GM21390 (cell line): ENCODE measurements at regions not wholly inside any gene's neighbourhood (a gene's known extent, or its start where the extent isn't known, plus 50 kb on each side); places are given as distances from the start of the nearest gene placed in this dataset.

Source experiments
- ATAC-seq: cut with Tn5 transposase; IDR thresholded peaks from one replicate; pipeline ENCODE4 v1.9.1; 2021; ENCODE audit not compliant: unreplicated experiment

- no peak for ATAC-seq
These were observed 147.0 kb upstream of the CDH5 start for GRCh38 chr16:66219491-66219890.

DNA sequence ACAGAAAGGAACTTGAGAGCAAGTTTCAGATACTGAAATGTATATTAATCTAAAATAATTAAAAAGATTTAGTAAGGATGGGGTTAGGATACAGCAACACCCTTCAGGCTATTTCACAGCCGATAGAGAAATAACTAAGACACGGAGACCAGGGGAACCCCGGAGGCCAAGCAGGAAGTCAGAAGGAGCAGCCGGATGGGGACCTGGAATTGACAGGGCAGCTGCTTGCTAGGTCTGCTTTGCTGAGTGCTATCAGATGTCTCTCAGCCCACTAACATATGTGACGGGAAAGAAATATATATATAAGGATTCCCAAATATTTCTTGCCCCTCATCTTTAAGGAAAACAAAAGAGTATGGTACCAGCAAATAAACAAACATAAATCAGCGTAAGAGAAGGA lies 154.1 kb upstream of the CDH5 start:
- no peak for ATAC-seq

DNA sequence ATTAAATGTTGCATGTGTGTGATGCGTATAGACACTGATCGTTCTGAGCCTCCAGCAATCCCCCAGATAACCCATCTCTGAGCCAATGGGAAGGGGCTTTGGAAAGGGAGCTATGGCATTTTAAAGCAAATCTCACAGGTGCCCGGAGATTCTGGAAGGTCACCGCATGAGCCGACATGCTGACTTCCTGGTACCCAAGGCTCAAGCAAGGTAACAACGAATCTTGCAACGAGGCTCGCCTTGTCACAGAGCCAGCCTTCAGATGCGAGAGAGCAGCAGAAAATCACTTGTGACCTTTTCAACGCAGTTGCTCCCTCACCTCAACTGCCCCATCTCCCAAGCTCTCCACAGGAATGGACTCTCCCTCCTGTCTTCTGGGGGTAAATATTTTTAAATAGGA lies 154.8 kb upstream of the CDH5 start:
- no peak for ATAC-seq

- ATAC-seq: no peak
These were observed 158.6 kb upstream of the CDH5 start for GRCh38 chr16:66207883-66208265.

- no peak for ATAC-seq
These were observed 159.2 kb upstream of the CDH5 start for GRCh38 chr16:66207139-66207882.

DNA sequence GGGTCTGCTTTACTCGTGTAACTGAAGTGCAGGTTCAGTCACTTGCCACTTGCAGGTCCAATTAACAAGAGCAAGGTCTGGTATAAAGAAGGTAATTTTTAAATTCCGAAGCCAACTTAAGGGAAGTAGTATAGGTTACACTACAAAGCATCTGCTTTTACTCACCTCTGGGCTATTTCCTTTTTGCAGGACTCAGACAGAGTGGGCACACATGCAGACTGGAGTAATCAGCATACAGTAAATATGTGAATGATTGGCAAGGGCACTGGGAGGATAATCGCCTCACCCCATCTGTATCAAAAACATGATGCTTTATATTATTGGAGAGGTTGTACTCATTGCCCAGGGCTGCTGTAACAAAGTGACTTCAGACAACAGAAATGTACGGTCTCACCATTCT lies 160.1 kb upstream of the CDH5 start:
- ATAC-seq: no peak

DNA sequence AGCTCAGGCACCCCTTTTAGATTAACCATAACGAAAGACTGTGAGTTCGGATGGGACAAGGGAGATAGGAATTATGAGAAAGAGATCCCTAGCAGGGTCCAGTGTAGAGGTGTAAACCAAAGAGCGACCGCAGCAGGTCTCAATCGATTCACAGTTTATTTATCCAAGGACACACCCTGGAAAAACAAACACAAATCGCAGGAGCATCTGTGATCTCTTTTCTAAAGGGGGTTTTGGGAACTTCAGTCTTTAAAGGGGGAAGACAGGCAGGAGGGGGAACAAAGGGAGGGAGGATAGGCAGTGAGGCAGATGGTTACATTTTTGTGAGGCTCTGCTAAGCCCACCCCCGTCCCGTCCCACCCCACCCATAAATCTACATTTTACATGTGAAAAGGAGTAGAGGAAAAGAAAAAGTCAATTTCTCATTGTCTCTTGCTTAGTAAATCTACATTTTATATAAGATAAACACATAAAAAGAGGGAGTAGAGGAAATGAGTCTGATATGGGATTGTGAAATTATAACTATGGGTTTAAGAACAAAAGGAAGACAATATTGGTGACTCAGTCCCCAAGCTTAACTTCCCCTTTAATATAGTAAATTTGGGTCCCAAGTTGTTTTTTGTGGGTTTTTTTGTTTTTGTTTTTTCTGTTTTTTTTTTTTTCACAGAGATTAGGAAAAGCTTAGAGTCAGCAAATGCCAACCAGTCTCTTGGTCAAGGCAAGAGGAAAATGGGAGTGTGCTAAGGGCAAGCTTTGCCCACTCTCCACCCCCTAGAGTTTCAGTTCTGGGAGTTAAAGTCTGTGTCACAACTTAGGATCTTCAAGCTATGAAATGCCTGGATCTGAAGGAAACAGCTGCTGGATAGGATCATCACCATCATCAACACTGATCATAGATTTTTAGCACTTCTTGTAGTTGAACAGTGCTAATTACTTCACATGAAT lies 160.9 kb upstream of the CDH5 start:
- no peak for ATAC-seq

DNA sequence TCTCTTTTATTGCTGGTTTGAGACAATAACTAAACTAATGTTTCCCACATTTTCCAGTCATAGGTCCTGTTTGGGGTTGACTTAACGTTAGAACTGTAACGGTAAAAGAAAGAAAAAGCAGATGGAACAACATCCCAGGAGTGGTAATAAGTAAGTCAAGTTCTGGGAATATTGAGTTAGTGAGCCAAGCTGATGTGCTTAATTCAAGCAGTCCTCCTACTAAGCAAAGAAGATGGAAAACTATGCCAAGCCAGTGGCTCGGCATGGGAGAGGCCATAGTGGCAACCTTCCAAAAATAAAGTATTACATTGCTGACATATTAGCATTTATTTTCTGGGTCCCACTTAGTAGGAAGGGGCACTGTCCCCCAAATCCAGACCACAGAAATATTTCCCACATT lies 161.7 kb upstream of the CDH5 start:
- no peak for ATAC-seq

- ATAC-seq: no peak
These were observed 163.0 kb upstream of the CDH5 start for GRCh38 chr16:66203476-66203875.

GRCh38 chr16:66199189-66199588 lies 167.3 kb upstream of the CDH5 start:
- ATAC-seq: no peak

DNA sequence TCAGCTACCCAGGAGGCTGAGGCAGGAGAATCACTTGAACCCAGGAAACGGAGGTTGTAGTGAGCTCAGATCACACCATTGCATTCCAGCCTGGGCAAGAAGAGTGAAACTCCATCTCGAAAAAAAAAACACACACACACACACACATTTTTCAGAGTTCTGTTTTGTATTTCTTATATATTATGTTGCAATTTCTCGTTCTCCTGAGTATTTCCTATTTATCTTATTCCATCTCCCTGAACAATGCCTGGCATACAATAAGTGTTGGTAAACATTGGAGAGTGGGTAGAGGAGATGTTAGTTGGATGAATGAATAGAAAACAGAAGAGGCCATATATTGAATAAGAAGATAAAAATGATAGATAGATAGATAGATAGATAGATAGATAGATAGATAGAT lies 167.8 kb upstream of the CDH5 start:
- no peak for ATAC-seq

DNA sequence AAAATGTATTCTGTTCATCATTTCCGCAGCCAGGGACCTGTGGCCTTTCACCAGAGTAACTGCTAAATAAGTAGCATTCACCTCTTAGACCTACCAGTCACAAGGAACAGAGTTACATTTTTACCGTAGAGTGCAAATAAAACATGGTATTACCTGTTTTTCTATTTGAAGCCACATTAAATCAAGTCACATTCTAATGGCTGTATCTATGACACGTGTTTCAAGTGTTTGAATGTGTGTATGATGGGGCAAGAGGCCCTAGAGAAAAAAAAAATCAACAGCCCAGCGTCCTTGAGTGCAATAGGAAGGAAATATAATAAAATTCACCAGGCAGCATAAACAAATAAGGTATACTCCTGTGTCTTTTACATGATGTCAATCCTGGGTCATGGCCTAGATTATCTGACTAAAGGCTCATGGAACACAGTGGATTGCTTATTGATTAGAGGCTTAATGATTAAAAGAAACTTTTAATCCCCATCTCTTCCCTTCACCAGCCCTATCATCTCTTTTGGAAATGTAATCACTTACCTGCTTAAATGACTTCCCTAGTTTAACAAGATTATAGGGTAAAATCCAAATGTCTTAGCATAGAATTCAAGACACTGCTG lies 168.7 kb upstream of the CDH5 start:
- no peak for ATAC-seq

DNA sequence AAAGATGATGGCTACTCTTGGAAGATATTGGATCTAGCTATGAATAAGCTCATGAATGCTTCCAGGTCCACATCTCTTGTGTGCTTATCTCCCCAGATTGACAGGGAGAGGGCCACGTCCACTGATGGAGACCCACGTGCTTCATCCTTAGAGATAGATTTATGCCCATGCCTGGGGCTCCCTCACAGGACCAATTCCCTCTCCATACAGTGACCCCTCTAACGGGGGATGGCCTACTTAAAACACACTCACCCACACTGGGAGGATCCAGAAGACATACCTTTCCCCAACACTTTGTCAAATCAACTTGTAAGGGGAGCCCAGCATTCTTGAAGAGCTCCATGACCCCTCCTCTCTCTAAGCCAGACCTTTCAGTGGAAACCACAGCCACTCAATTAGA lies 169.7 kb upstream of the CDH5 start:
- no peak for ATAC-seq

- ATAC-seq: no peak
These were observed 171.6 kb upstream of the CDH5 start for GRCh38 chr16:66194866-66195265.

GRCh38 chr16:66193543-66194229 lies 172.8 kb upstream of the CDH5 start:
- ATAC-seq: no peak

DNA sequence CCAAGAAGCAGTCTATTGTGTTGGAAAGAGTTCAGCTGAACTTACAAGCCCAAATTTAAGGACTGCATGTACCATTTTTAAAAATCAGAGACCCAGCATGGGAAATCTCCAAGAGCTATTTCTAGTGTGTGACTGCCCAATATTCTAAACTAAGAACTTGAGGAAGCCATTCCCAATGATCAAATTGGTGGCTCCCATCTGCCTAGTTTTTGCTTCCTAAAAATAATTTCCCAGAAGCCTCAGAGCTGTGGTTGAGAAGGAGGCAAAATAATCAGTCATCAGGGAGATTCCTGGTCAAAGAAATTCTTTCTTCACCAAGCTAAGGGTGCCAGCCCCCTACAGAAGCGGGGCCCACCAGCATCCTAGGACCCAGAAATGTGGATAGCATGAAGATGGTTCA lies 176.1 kb upstream of the CDH5 start:
- no peak for ATAC-seq

DNA sequence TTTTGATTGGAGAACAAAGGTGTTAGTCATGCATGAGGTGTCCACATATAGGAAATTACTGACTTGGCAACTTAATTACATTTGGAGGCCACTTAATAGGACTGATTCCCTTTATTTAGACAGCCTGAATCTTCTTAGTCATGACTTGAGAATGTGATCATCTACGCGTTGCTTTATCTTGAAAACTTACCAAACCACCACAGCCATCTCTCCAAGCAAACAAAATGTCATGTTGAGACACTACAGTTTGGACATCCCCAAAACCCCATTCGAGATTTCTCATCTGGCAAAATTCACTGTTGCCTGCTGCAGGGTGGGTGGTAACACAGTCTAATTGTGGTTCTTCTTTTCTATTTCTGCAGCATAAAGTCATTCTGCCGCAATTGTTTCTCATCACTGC lies 176.5 kb upstream of the CDH5 start:
- no peak for ATAC-seq

DNA sequence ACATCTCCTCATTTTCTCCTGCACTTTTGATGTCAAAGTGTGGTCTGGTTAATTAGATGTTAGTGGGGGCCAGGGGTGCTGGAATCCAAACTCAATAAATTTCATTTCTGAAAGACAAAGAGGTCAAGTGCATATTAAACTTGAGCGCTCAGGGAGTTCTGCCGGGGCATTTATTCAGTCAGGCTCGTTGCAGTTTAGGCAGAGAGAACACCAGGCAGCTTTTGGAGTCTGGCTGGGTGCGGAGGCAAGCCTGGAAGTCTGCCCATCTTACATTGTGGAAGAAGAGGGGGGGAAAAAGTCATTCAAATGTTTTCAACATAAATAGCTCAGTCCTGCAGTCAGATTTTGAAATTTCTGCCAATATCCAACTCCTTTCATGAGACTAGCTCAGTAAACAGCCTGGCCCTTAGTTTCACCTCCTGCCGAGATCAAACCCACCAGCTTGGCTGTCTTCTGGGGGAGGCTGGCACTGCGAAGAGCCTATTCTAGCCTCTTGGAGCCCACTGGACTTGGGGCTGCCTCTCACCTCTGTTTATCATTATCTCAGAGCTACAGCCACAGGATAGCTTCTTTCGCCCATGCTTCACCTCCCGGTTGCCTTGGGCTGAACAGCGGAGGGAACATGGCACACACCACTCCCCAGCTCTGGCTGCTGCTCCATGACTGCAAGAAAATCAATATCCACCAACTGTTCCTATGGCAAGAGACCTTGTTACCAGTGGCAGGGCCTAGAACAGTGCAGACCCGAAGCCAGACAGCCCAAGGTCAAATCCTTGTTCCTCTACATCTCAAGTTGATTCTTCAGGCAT lies 177.4 kb upstream of the CDH5 start:
- no peak for ATAC-seq

- ATAC-seq: no peak
These were observed 180.2 kb upstream of the CDH5 start for GRCh38 chr16:66186251-66186785.

GRCh38 chr16:66182592-66182991 lies 183.9 kb upstream of the CDH5 start:
- ATAC-seq: no peak
